Stomach (tissue), 4 donors: ENCODE measurements at regions not wholly inside any gene's neighbourhood (a gene's known extent, or its start where the extent isn't known, plus 50 kb on each side); places are given as distances from the start of the nearest gene placed in this dataset.
"Not testable (repeated sequence)": the region's sequence is repeated elsewhere in the genome, so short reads cannot be mapped to it uniquely, and the experiment has no call there.

Source experiments
- CTCF ChIP-seq, 7 experiments: fragments of 450-650 bp in 4 of 7; fragments of 200-600 bp in 3 of 7; sonication (generic) in 3 of 7; IDR thresholded peaks; one replicate each; pipeline ENCODE4 v1.5.1; 2016 to 2019; ENCODE audit warnings: antibody characterized with exemption in 7 of 7, control low read depth in 2 of 7, mild to moderate bottlenecking in 1 of 7
- EP300 ChIP-seq: sonication (generic); formaldehyde crosslinking; IDR thresholded peaks from one replicate; pipeline ENCODE4 v1.6.1; 2017; ENCODE audit warnings: antibody characterized with exemption
- POLR2A ChIP-seq, 4 donors: fragments of 450-650 bp; IDR thresholded peaks; one replicate each; pipeline ENCODE4 v1.6.1; 2016; ENCODE audit warnings: antibody characterized with exemption in 4 of 4, control low read depth in 2 of 4, mild to moderate bottlenecking in 1 of 4, moderate library complexity in 1 of 4
- POLR2AphosphoS5 ChIP-seq, 3 donors: sonication (generic); formaldehyde crosslinking; IDR thresholded peaks; one replicate each; pipeline ENCODE4 v1.6.1; 2016; ENCODE audit warnings: antibody characterized with exemption in 3 of 3

GRCh38 chr1:146794236-146794635 lies 143.9 kb upstream of the NBPF12 start:
- TF ChIP-seq CTCF (IDR thresholded peaks at IDR 0.05); POLR2A (IDR thresholded peaks at IDR 0.05); POLR2AphosphoS5 (IDR thresholded peaks at IDR 0.05); EP300: not testable (repeated sequence)
